GM18519 (cell line): ENCODE measurements at regions not wholly inside any gene's neighbourhood (a gene's known extent, or its start where the extent isn't known, plus 50 kb on each side); places are given as distances from the start of the nearest gene placed in this dataset.
"Not testable (repeated sequence)": the region's sequence is repeated elsewhere in the genome, so short reads cannot be mapped to it uniquely, and the experiment has no call there.

Experiments
- ATAC-seq: cut with Tn5 transposase; IDR thresholded peaks from one replicate; pipeline ENCODE4 v1.9.1; 2021; ENCODE audit warnings: mild to moderate bottlenecking, moderate library complexity; ENCODE audit not compliant: unreplicated experiment, low FRiP score

- no peak for ATAC-seq
These were observed 358.2 kb upstream of the UBE2E3 start for GRCh38 chr2:180621941-180622918.

- ATAC-seq = no peak
These were observed 359.0 kb upstream of the UBE2E3 start for GRCh38 chr2:180621366-180621765.

- ATAC-seq = no peak
These were observed 361.8 kb upstream of the UBE2E3 start for GRCh38 chr2:180618570-180618969.

- no peak for ATAC-seq
These were observed 365.6 kb upstream of the UBE2E3 start for GRCh38 chr2:180614776-180615175.

GRCh38 chr2:180609626-180610340 is 370.6 kb upstream of the UBE2E3 start:
- no peak for ATAC-seq

GRCh38 chr2:180607514-180608049 is 372.8 kb upstream of the UBE2E3 start:
- ATAC-seq = no peak

GRCh38 chr2:180604077-180604476 is 376.3 kb upstream of the UBE2E3 start:
- peak; percentile 73 for ATAC-seq

- ATAC-seq = no peak
These were observed 379.4 kb upstream of the UBE2E3 start for GRCh38 chr2:180601016-180601415.

- no peak for ATAC-seq
These were observed 380.6 kb upstream of the UBE2E3 start for GRCh38 chr2:180599804-180600203.

GRCh38 chr2:180597179-180597578 is 383.2 kb upstream of the UBE2E3 start:
- ATAC-seq = no peak

- no peak for ATAC-seq
These were observed 384.0 kb upstream of the UBE2E3 start for GRCh38 chr2:180596453-180596852.

- ATAC-seq = no peak
These were observed 388.5 kb upstream of the UBE2E3 start for GRCh38 chr2:180591947-180592346.

GRCh38 chr2:180591093-180591781 is 389.2 kb upstream of the UBE2E3 start:
- ATAC-seq = not testable (repeated sequence)

GRCh38 chr2:180583441-180584140 is 396.8 kb upstream of the UBE2E3 start:
- ATAC-seq = no peak

- ATAC-seq = no peak
These were observed 401.0 kb upstream of the UBE2E3 start for GRCh38 chr2:180579388-180579787.

- ATAC-seq = no peak
These were observed 402.0 kb upstream of the UBE2E3 start for GRCh38 chr2:180578441-180578840.

GRCh38 chr2:180577567-180577966 is 402.8 kb upstream of the UBE2E3 start:
- no peak for ATAC-seq

- no peak for ATAC-seq
These were observed 406.5 kb upstream of the UBE2E3 start for GRCh38 chr2:180573951-180574350.

GRCh38 chr2:180572346-180572745 is 408.1 kb upstream of the UBE2E3 start:
- ATAC-seq = no peak

GRCh38 chr2:180571559-180571958 is 408.8 kb upstream of the UBE2E3 start:
- ATAC-seq = no peak
